ENCODE measurements at regions not wholly inside any gene's neighbourhood (a gene's known extent, or its start where the extent isn't known, plus 50 kb on each side); places are given as distances from the start of the nearest gene placed in this dataset.

DNA sequence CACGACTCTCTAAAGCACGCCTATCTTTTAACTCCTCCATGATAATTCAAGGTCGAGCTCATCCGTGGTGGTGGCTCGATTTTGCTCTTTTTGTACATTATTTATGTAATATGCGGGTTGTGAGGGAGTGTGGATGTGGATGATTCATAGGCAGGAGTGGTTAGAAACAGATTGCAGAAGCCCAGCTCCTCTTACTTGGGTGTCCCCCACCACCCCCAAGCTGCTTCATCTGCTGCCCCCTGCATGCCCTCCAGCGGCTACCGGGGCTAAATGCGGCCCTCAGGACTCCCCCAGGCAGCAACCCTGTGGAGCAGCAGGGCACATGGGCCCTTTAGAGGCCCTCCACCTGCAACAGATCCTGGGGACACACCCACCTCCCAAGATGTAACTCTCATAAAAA lies 111.5 kb upstream of the SELENOK start:
- peaks cover 2% of the 10 kb centered on the region for H3K27me3 Mint-ChIP-seq
- H3K36me3 Mint-ChIP-seq (ENCODE audit: low read depth) = no peaks in the 10 kb centered on the region
- no peak overlapping the region for H3K27ac Mint-ChIP-seq
- ChIA-PET CTCF (no interaction called here), POLR2A (no interaction called here)
- H3K4me3 Mint-ChIP-seq = no peak overlapping the region
- DNase-seq = no peak
- H3K4me1 Mint-ChIP-seq = no peaks in the 10 kb centered on the region
- H3K9me3 Mint-ChIP-seq = no peaks in the 10 kb centered on the region

DNA sequence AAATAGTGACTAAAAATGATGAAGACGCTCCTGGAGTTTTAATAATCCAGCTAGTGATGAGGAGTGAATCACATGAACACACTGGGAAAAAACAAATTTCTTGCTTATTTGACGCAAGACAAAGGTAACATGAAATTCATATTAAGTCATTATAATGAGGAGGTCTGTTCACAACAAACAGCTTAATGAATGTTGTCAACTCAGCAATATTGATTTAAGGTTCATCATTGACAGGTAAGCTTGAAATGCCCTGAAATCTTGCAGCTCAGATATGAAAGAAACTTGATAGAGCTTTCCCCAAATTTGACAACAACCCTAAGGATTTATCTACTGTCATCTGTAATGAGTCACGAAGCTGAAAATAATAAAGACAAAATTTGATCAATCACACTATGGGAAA lies 108.1 kb upstream of the SELENOK start:
- POLR2A ChIA-PET = no interaction called here
- CTCF ChIA-PET = no interaction called here
- Mint-ChIP-seq H3K4me1 (no peaks in the 10 kb centered on the region), H3K9me3 (no peaks in the 10 kb centered on the region), H3K27ac (no peak overlapping the region), H3K27me3 (peaks cover 2% of the 10 kb centered on the region), H3K4me3 (no peak overlapping the region), H3K36me3 (ENCODE audit: low read depth) (no peaks in the 10 kb centered on the region)
- no peak for DNase-seq

DNA sequence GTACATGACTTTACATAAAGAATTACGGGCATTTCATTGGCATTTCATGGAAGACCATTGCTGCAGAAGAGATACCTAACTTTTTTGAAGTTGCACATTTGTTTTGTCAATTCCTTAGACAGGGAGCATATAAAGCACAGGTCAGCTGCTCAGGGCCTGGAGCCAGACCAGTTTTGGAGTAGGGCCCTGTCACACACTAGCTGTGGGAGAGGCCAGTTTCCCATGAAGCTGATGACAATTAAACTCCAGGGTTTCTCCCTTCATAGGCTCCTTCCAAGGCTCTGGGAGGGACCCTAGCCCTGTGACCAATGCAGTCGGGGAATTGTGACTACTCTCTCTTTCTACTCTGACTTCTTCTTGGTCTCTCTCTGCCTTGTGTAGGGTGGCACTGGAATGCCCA lies 107.3 kb upstream of the SELENOK start:
- H3K27ac Mint-ChIP-seq = no peak overlapping the region
- DNase-seq = no peak
- no peak overlapping the region for H3K4me3 Mint-ChIP-seq
- H3K27me3 Mint-ChIP-seq = peaks cover 2% of the 10 kb centered on the region
- H3K9me3 Mint-ChIP-seq = no peaks in the 10 kb centered on the region
- H3K36me3 Mint-ChIP-seq (ENCODE audit: low read depth) = no peaks in the 10 kb centered on the region
- ChIA-PET CTCF (no interaction called here), POLR2A (no interaction called here)
- no peaks in the 10 kb centered on the region for H3K4me1 Mint-ChIP-seq

DNA sequence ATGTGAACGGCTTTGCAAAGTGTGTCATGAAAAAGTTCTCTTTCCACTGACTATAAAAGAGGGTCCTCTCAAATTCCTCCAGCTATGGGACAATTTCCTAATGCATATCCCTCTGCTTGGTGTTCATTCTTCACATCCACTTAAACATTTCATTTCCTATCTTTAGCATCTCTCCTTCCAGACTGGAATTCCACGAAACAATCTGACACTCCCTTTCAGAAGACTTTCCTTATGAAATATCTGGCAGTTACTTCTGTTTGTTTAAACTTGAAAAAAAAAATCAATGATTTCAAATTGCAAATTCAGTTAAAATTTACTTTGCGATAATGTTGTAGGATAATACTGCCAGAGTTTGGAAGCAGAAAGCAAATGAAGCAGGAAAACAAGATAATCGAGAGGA lies 105.8 kb upstream of the SELENOK start:
- Mint-ChIP-seq H3K4me1 (no peaks in the 10 kb centered on the region), H3K27ac (no peak overlapping the region), H3K9me3 (no peaks in the 10 kb centered on the region), H3K36me3 (ENCODE audit: low read depth) (no peaks in the 10 kb centered on the region), H3K27me3 (peaks cover 2% of the 10 kb centered on the region), H3K4me3 (no peak overlapping the region)
- POLR2A ChIA-PET = no interaction called here
- DNase-seq = no peak
- CTCF ChIA-PET = interaction anchor here (0.7 kb wide), 1 partner anchor 272 kb away, joined by 3 read pairs; no protein-coding TSS in a partner anchor

GRCh38 chr3:53996141-53996874 lies 104.6 kb upstream of the SELENOK start:
- Mint-ChIP-seq H3K27me3 (peaks cover 2% of the 10 kb centered on the region), H3K9me3 (no peaks in the 10 kb centered on the region), H3K27ac (no peak overlapping the region), H3K4me3 (no peak overlapping the region), H3K4me1 (no peaks in the 10 kb centered on the region), H3K36me3 (ENCODE audit: low read depth) (no peaks in the 10 kb centered on the region)
- no peak for DNase-seq
- CTCF ChIA-PET = no interaction called here
- POLR2A ChIA-PET = no interaction called here

DNA sequence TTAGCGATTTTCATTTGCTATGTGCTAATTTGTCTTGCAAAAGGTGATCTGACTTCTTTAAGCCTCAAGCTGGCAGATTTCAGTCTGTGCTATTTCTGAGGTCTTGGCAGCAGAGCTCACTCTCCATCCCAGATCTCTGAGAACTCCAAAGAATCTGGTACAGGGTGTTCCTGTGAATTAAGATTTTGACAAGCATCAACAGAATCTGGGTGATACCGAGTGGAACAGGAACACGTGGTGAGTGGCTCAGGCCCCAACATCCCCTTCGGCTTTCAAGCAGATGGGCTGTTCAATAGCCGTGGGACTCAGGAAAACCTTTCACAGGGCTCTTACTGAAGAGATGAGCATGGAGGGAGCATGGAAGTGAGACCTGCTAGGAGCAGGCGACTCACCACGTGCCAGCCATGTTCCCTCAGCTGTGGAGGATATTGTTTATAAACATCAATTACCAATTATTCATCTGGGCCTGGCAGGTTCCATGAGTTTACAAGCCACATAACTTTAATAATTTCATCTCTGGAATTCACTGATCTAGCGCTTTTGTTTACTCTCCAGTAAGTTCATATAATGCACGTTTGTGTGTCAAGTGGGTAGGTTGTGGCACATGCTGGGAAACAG lies 103.4 kb upstream of the SELENOK start:
- DNase-seq = no peak
- CTCF ChIA-PET = interaction anchor here (0.7 kb wide), 1 partner anchor 56 kb away, joined by 3 read pairs; no protein-coding TSS in a partner anchor
- no peak overlapping the region for H3K27ac Mint-ChIP-seq
- H3K4me1 Mint-ChIP-seq = no peaks in the 10 kb centered on the region
- H3K9me3 Mint-ChIP-seq = no peaks in the 10 kb centered on the region
- H3K36me3 Mint-ChIP-seq (ENCODE audit: low read depth) = no peaks in the 10 kb centered on the region
- no peak overlapping the region for H3K4me3 Mint-ChIP-seq
- POLR2A ChIA-PET = no interaction called here
- peaks cover 2% of the 10 kb centered on the region for H3K27me3 Mint-ChIP-seq

DNA sequence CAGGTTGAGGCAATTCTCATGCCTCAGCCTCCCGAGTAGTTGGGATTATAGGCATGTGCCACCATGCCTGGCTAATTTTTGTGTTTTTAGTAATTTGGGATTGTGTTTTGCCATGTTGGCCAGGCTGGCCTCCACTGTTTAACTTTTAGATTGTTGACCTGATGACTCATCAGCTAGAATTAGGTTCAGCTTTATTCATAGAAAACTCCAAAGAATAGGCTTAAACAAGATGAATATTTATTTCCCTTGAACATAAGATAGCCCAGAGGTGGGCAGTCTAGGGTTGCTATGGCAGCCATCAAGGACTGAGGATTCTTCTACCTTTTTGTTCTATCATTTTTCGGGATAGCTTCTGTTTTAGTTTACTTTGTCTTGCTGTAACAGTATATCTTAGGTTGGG lies 99.6 kb upstream of the SELENOK start:
- no peak for DNase-seq
- Mint-ChIP-seq H3K4me3 (no peak overlapping the region), H3K9me3 (no peaks in the 10 kb centered on the region), H3K4me1 (no peaks in the 10 kb centered on the region), H3K27me3 (no peaks in the 10 kb centered on the region), H3K27ac (no peak overlapping the region), H3K36me3 (ENCODE audit: low read depth) (no peaks in the 10 kb centered on the region)
- ChIA-PET CTCF (no interaction called here), POLR2A (no interaction called here)

DNA sequence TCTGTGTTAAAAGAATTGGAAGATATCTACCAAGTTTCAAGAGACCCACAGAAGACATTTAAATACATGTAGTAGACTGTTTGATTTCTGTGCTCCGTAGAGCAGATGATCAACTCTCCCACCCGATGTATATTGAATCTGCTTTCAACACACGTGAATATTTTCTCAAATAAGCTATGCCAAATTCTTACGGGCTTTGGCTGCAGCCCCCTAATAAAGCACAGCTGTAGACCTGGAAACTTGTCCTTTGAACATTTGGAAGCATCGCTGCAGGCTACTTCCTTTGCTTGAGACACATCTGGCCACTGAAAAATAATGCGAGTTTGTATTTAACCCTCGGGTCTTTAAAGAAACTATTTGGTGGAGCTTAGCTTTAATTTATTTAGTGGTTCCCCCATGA lies 98.3 kb upstream of the SELENOK start:
- no peaks in the 10 kb centered on the region for H3K4me1 Mint-ChIP-seq
- no peak overlapping the region for H3K4me3 Mint-ChIP-seq
- H3K27ac Mint-ChIP-seq = no peak overlapping the region
- ChIA-PET POLR2A (no interaction called here), CTCF (no interaction called here)
- H3K9me3 Mint-ChIP-seq = no peaks in the 10 kb centered on the region
- no peaks in the 10 kb centered on the region for H3K36me3 Mint-ChIP-seq (ENCODE audit: low read depth)
- H3K27me3 Mint-ChIP-seq = no peaks in the 10 kb centered on the region
- DNase-seq = no peak

DNA sequence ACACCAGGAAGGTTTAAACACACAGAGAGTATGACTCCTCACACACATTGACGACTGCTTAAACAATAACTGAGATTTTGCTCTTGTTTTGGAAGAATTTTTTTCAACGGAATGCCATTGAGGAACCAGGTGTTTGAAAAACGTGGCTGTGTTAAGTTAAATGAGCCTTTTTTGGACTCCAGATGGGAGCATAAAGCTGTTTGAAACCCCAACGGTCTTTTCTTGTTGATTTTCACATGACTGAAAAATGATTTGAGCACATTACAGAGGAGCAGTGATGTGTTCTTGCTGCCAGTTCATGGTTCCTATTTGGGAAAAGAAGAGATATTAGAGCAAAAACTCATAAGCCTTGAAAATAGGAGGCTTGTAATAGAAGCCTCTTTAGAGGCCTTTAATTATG lies 97.8 kb upstream of the SELENOK start:
- H3K36me3 Mint-ChIP-seq (ENCODE audit: low read depth) = no peaks in the 10 kb centered on the region
- H3K9me3 Mint-ChIP-seq = peaks cover 1% of the 10 kb centered on the region
- H3K27ac Mint-ChIP-seq = no peak overlapping the region
- ChIA-PET POLR2A (no interaction called here), CTCF (no interaction called here)
- no peaks in the 10 kb centered on the region for H3K27me3 Mint-ChIP-seq
- H3K4me3 Mint-ChIP-seq = no peak overlapping the region
- DNase-seq = no peak
- H3K4me1 Mint-ChIP-seq = no peaks in the 10 kb centered on the region

DNA sequence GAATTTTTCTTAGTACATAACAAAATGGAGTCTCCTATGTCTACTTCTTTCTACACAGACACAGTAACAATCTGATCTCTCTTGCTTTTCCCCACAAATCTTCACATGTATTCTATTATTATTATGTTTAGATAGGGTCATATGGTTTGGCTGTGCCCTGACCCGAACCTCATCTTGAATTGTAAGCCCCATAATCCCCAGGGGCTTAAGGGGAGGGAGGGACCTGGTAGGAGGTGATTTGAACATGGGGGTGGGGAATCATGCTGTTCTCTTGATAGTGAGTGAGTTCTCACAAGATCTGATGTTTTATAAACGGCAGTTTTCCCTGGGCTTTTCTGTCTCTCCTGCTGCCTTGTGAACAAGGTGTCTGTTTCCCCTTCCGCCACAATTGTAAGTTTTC lies 86.7 kb upstream of the SELENOK start:
- Mint-ChIP-seq H3K36me3 (ENCODE audit: low read depth) (no peaks in the 10 kb centered on the region), H3K9me3 (peaks cover 14% of the 10 kb centered on the region), H3K4me1 (no peaks in the 10 kb centered on the region), H3K27me3 (peaks cover 5% of the 10 kb centered on the region), H3K27ac (no peak overlapping the region), H3K4me3 (no peak overlapping the region)
- ChIA-PET POLR2A (no interaction called here), CTCF (interaction anchor here (0.6 kb wide), 1 partner anchor 15 kb away, joined by 4 read pairs; no protein-coding TSS in a partner anchor)
- DNase-seq = no peak

- ChIA-PET POLR2A (no interaction called here), CTCF (no interaction called here)
- H3K27ac Mint-ChIP-seq = no peak overlapping the region
- peaks cover 16% of the 10 kb centered on the region for H3K9me3 Mint-ChIP-seq
- DNase-seq = no peak
- no peaks in the 10 kb centered on the region for H3K36me3 Mint-ChIP-seq (ENCODE audit: low read depth)
- no peaks in the 10 kb centered on the region for H3K4me1 Mint-ChIP-seq
- peaks cover 5% of the 10 kb centered on the region for H3K27me3 Mint-ChIP-seq
- H3K4me3 Mint-ChIP-seq = no peak overlapping the region
These were observed 83.7 kb upstream of the SELENOK start for GRCh38 chr3:53975382-53975781.

DNA sequence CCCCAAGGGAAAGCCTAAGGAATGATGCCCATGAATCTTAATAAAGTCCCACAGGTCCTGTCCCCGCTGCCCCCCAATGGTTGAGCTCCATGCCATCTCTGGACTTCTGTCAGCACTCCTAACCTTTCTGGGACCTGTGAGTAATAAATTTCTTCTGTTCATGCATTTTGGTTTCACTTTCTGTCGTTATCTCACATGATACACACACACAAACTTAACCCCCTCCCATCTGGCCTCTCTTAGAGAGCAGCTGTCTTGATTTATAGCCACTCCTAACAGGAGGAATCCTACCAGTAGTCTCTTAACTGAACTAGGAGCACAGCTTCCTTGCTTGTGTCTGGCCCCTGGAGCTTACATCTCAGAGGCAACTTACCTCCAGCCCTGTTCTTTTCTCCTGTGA lies 82.7 kb upstream of the SELENOK start:
- H3K27me3 Mint-ChIP-seq = peaks cover 2% of the 10 kb centered on the region
- CTCF ChIA-PET = no interaction called here
- no peak overlapping the region for H3K27ac Mint-ChIP-seq
- no peaks in the 10 kb centered on the region for H3K4me1 Mint-ChIP-seq
- POLR2A ChIA-PET = no interaction called here
- no peak for DNase-seq
- peaks cover 19% of the 10 kb centered on the region for H3K9me3 Mint-ChIP-seq
- H3K4me3 Mint-ChIP-seq = no peak overlapping the region
- H3K36me3 Mint-ChIP-seq (ENCODE audit: low read depth) = no peaks in the 10 kb centered on the region

GRCh38 chr3:53973905-53974304 lies 82.2 kb upstream of the SELENOK start:
- H3K4me1 Mint-ChIP-seq = no peaks in the 10 kb centered on the region
- no peak overlapping the region for H3K4me3 Mint-ChIP-seq
- POLR2A ChIA-PET = no interaction called here
- H3K9me3 Mint-ChIP-seq = peaks cover 19% of the 10 kb centered on the region
- no peak overlapping the region for H3K27ac Mint-ChIP-seq
- H3K27me3 Mint-ChIP-seq = peaks cover 2% of the 10 kb centered on the region
- DNase-seq = no peak
- no peaks in the 10 kb centered on the region for H3K36me3 Mint-ChIP-seq (ENCODE audit: low read depth)
- CTCF ChIA-PET = no interaction called here

- Mint-ChIP-seq H3K27me3 (no peaks in the 10 kb centered on the region), H3K4me1 (no peaks in the 10 kb centered on the region), H3K36me3 (ENCODE audit: low read depth) (no peaks in the 10 kb centered on the region), H3K9me3 (peaks cover 12% of the 10 kb centered on the region), H3K27ac (no peak overlapping the region), H3K4me3 (no peak overlapping the region)
- CTCF ChIA-PET = no interaction called here
- POLR2A ChIA-PET = no interaction called here
- no peak for DNase-seq
These were observed 79.0 kb upstream of the SELENOK start for GRCh38 chr3:53970661-53971060.
